Suprapubic skin (tissue), 3 donors: ENCODE measurements at regions not wholly inside any gene's neighbourhood (a gene's known extent, or its start where the extent isn't known, plus 50 kb on each side); places are given as distances from the start of the nearest gene placed in this dataset.

Experiments
- CTCF ChIP-seq, 2 donors: fragments of 200-600 bp in 1 of 2; fragments of 450-650 bp in 1 of 2; sonication (generic) in 1 of 2; IDR thresholded peaks; one replicate each; pipeline ENCODE4 v1.5.1; 2016 to 2019; ENCODE audit warnings: antibody characterized with exemption in 2 of 2, mild to moderate bottlenecking in 1 of 2, moderate library complexity in 1 of 2
- EP300 ChIP-seq: sonication (generic); formaldehyde crosslinking; IDR thresholded peaks from one replicate; pipeline ENCODE4 v1.6.1; 2017; ENCODE audit warnings: antibody characterized with exemption
- POLR2A ChIP-seq, 2 donors: fragments of 450-650 bp; IDR thresholded peaks; one replicate each; pipeline ENCODE4 v1.6.1; 2017; ENCODE audit warnings: antibody characterized with exemption in 2 of 2, mild to moderate bottlenecking in 2 of 2, moderate library complexity in 2 of 2

GRCh38 chr20:50434653-50435396 lies 75.4 kb upstream of the PTPN1 start:
- no peak for TF ChIP-seq CTCF (IDR thresholded peaks at IDR 0.05)
- TF ChIP-seq EP300, result no peak
- TF ChIP-seq POLR2A (IDR thresholded peaks at IDR 0.05), result no peak
